PC-9 (cell line): ENCODE measurements at regions not wholly inside any gene's neighbourhood (a gene's known extent, or its start where the extent isn't known, plus 50 kb on each side); places are given as distances from the start of the nearest gene placed in this dataset.

ENCODE experiments used
- CTCF ChIP-seq: fragments of 200-600 bp; sonication (generic); conservative IDR thresholded peaks from 2 replicates; pipeline ENCODE4 v1.6.1; 2017; ENCODE audit warnings: mixed run types, antibody characterized with exemption, mild to moderate bottlenecking, moderate library complexity
- EZH2 ChIP-seq: fragments of 200-600 bp; sonication (generic); IDR thresholded peaks from 2 replicates; pipeline ENCODE4 v1.8.0; 2017; ENCODE audit warnings: antibody characterized with exemption, low read depth

- TF ChIP-seq CTCF, result no peak
- TF ChIP-seq EZH2, result no peak
Observed at GRCh38 chr7:17134786-17135185, 163.7 kb upstream of the AHR start.
